Right lobe of liver (tissue), 6 donors: ENCODE measurements at regions not wholly inside any gene's neighbourhood (a gene's known extent, or its start where the extent isn't known, plus 50 kb on each side); places are given as distances from the start of the nearest gene placed in this dataset.
"Not testable (repeated sequence)": the region's sequence is repeated elsewhere in the genome, so short reads cannot be mapped to it uniquely, and the experiment has no call there.

Source experiments
- ATAC-seq, 4 donors: fragments of 200-7000 bp; cut with Tn5 transposase; one replicate each; pipeline ENCODE4 v1.9.1; 2020; ENCODE audit warnings: mild to moderate bottlenecking in 4 of 4, moderate library complexity in 4 of 4
- DNase-seq, 3 donors: peaks; one replicate each; pipeline ENCODE4 v3.0.0-alpha.2; 2020
- H3K27ac ChIP-seq, 3 donors: fragments of 200-600 bp; one replicate each; pipeline ENCODE4 v1.8.0; 2022
- H3K27me3 ChIP-seq, 2 donors: fragments of 200-600 bp; one replicate each; pipeline ENCODE4 v1.8.0; 2022
- H3K36me3 ChIP-seq, 4 donors: fragments of 200-600 bp; sonication (generic) in 1 of 4; one replicate each; pipeline versions ENCODE4 v1.5.1 to v1.8.0; 2017 to 2022; ENCODE audit warnings: control low read depth in 1 of 4
- H3K4me1 ChIP-seq, 4 donors: fragments of 200-600 bp; sonication (generic) in 1 of 4; one replicate each; pipeline versions ENCODE4 v1.5.1 to v1.8.0; 2017 to 2022; ENCODE audit warnings: control low read depth in 1 of 4
- H3K4me3 ChIP-seq, 3 donors: fragments of 200-600 bp; one replicate each; pipeline ENCODE4 v1.8.0; 2022
- H3K9me3 ChIP-seq, 4 donors: fragments of 200-600 bp; sonication (generic) in 1 of 4; one replicate each; pipeline versions ENCODE4 v1.5.1 to v1.8.0; 2017 to 2022; ENCODE audit warnings: control low read depth in 1 of 4
- CTCF ChIP-seq, 4 donors: fragments of 200-600 bp in 3 of 4; fragments of 450-650 bp in 1 of 4; IDR thresholded peaks; one replicate each; pipeline versions ENCODE4 v1.5.1 to v1.8.0; 2016 to 2022; ENCODE audit warnings: antibody characterized with exemption in 4 of 4, mild to moderate bottlenecking in 2 of 4
- POLR2A ChIP-seq: fragments of 450-650 bp; IDR thresholded peaks from one replicate; pipeline ENCODE4 v1.6.1; 2017; ENCODE audit warnings: antibody characterized with exemption, mild to moderate bottlenecking
- WGBS: methylation state at CpG from one replicate; pipeline ENCODE4 v1.1.6; 2018; ENCODE audit warnings: low coverage, low lambda C conversion rate; ENCODE audit not compliant: insufficient coverage; ENCODE audit errors: missing lambda C conversion rate; 5-methylcytosine and 5-hydroxymethylcytosine counted together
- intact Hi-C, 2 donors: fragments of 100-400 bp; cut with DNase I; formaldehyde crosslinking; loops; one replicate each; pipeline versions ENCODE4 v1.11.2 to v1.14.1; 2022
- donor health status: DM: no; HTN: yes; CAD: no.
- donor health status: DM: no; HTN: no; CAD: no.
- donor health status: DM: no; HTN: no; CAD: no.
- donor health status: DM: no; HTN: yes; CAD: no.
- donor health status: DM: no; HTN: yes; CAD: no.

- no peak for DNase-seq
- Histone ChIP-seq H3K36me3 (no peaks in the 10 kb centered on the region), H3K9me3 (peaks cover 0 to 2% (median 0%) of the 10 kb centered on the region in 4 donors), H3K27me3 (no peaks in the 10 kb centered on the region), H3K27ac (no peak overlapping the region), H3K4me1 (no peaks in the 10 kb centered on the region), H3K4me3 (no peak overlapping the region)
- 81% methylated on average over 1 of the region's 1 CpG for WGBS
- intact Hi-C loops = no loop called here
- TF ChIP-seq CTCF (IDR thresholded peaks at IDR 0.05) (no peak), POLR2A (no peak)
- ATAC-seq = no peak
These were observed 603.7 kb upstream of the CAMK1G start for GRCh38 chr1:208979776-208980175.

GRCh38 chr1:208980605-208981004 lies 602.9 kb upstream of the CAMK1G start:
- 73% methylated on average over 1 of the region's 1 CpG for WGBS
- no peak for TF ChIP-seq POLR2A
- TF ChIP-seq CTCF (IDR thresholded peaks at IDR 0.05) = no peak
- no peaks in the 10 kb centered on the region for H3K4me1 ChIP-seq
- H3K36me3 ChIP-seq = no peaks in the 10 kb centered on the region
- ATAC-seq (no peak), DNase-seq (no peak)
- H3K27ac ChIP-seq = no peak overlapping the region
- H3K4me3 ChIP-seq = no peak overlapping the region
- peaks cover 0 to 2% (median 0%) of the 10 kb centered on the region in 4 donors for H3K9me3 ChIP-seq
- H3K27me3 ChIP-seq = no peaks in the 10 kb centered on the region
- intact Hi-C loops = no loop called here

GRCh38 chr1:208985231-208985630 lies 598.3 kb upstream of the CAMK1G start:
- H3K27me3 ChIP-seq = no peaks in the 10 kb centered on the region
- no peak overlapping the region for H3K4me3 ChIP-seq
- WGBS = 57% methylated on average over 1 of the region's 1 CpG
- no peak overlapping the region for H3K27ac ChIP-seq
- intact Hi-C loops = no loop called here
- peaks cover 0 to 2% (median 0%) of the 10 kb centered on the region in 4 donors for H3K9me3 ChIP-seq
- DNase-seq (no peak), ATAC-seq (peak in 1 of 4 donors; percentile 21)
- H3K4me1 ChIP-seq = peaks cover 0 to 3% (median 0%) of the 10 kb centered on the region in 4 donors
- TF ChIP-seq POLR2A (no peak), CTCF (IDR thresholded peaks at IDR 0.05) (no peak)
- H3K36me3 ChIP-seq = no peaks in the 10 kb centered on the region

- DNase-seq (no peak), ATAC-seq (peak; percentile 97 to 99 (median 98))
- Histone ChIP-seq H3K4me1 (peaks cover 0 to 3% (median 0%) of the 10 kb centered on the region in 4 donors), H3K4me3 (peak overlapping the region; percentile 5 to 53 (median 41)), H3K27ac (peak overlapping the region in 1 of 3 donors; percentile 8), H3K9me3 (peaks cover 0 to 2% (median 0%) of the 10 kb centered on the region in 4 donors), H3K36me3 (no peaks in the 10 kb centered on the region), H3K27me3 (no peaks in the 10 kb centered on the region)
- intact Hi-C loops = no loop called here
- TF ChIP-seq CTCF (IDR thresholded peaks at IDR 0.05) (no peak), POLR2A (no peak)
- 3% methylated on average over 3 of the region's 3 CpGs for WGBS
These were observed 594.7 kb upstream of the CAMK1G start for GRCh38 chr1:208988811-208989222.

DNA sequence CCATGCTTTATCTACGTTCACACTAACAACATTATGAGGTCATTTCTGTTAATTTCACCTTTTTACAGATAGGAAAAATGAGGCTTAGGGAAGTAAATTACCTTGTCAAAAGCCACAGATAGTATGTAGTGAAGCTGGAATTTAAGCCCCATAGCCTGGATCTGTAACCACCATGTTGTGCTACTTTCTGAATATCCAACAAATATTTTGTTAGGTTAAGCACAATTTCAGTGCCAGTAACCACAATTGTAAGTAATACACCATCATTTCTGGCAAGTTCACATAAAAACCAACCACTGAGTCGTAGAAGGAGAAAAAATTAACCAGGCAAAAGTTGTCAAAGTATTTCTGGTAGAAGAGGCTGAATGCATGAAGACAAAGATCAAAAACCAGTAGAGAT lies 593.1 kb upstream of the CAMK1G start:
- WGBS = 72% methylated on average over 2 of the region's 2 CpGs
- intact Hi-C loops = no loop called here
- ATAC-seq (no peak), DNase-seq (no peak)
- Histone ChIP-seq H3K27ac (no peak overlapping the region), H3K36me3 (no peaks in the 10 kb centered on the region), H3K9me3 (no peaks in the 10 kb centered on the region), H3K27me3 (no peaks in the 10 kb centered on the region), H3K4me3 (no peak overlapping the region), H3K4me1 (peaks cover 0 to 3% (median 0%) of the 10 kb centered on the region in 4 donors)
- TF ChIP-seq CTCF (IDR thresholded peaks at IDR 0.05) = no peak
- TF ChIP-seq POLR2A = no peak

DNA sequence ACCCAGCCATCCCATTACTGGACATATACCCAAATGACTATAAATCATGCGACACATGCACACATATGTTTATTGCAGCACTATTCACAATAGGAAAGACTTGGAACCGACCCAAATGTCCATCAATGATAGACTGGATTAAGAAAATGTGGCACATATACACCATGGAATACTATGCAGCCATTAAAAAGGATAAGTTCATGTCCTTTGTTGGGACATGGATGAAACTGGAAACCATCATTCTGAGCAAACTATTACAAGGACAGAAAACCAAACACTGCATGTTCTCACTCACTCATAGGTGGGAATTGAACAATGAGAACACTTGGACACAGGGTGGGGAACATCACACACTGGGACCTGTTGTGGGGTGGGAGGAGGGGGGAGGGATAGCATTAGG lies 586.5 kb upstream of the CAMK1G start:
- H3K36me3 ChIP-seq, H3K27me3 ChIP-seq, H3K4me1 ChIP-seq, intact Hi-C loops, H3K9me3 ChIP-seq, H3K27ac ChIP-seq, DNase-seq, ATAC-seq, H3K4me3 ChIP-seq: not testable (repeated sequence)
- WGBS = 57% methylated on average over 2 of the region's 2 CpGs
